Central memory CD8-positive, alpha-beta T cell (primary cell): ENCODE measurements at regions not wholly inside any gene's neighbourhood (a gene's known extent, or its start where the extent isn't known, plus 50 kb on each side); places are given as distances from the start of the nearest gene placed in this dataset.

Source experiments
- ATAC-seq: fragments of 150-1000 bp; cut with Tn5 transposase; replicated peaks from 2 replicates; pipeline ENCODE4 v1.10.0; 2022; ENCODE audit warnings: mild to moderate bottlenecking, moderate FRiP score, moderate number of reproducible peaks; ENCODE audit not compliant: poor library complexity, severe bottlenecking; ENCODE audit errors: extremely low read depth
- DNase-seq, 2 donors: peaks; one replicate each; pipeline ENCODE4 v3.0.0; 2021; ENCODE audit warnings: low spot score in 2 of 2
- H3K27ac Mint-ChIP-seq: one replicate; pipeline ENCODE4 v1.8.0; 2022; ENCODE audit warnings: low read depth, mild to moderate bottlenecking, moderate library complexity, mixed read lengths
- H3K27me3 Mint-ChIP-seq: one replicate; pipeline ENCODE4 v1.8.0; 2022; ENCODE audit warnings: mixed read lengths
- H3K36me3 Mint-ChIP-seq: one replicate; pipeline ENCODE4 v1.8.0; 2022; ENCODE audit warnings: mild to moderate bottlenecking, moderate library complexity, mixed read lengths; ENCODE audit not compliant: insufficient read depth
- H3K4me1 Mint-ChIP-seq: one replicate; pipeline ENCODE4 v1.8.0; 2022; ENCODE audit warnings: mixed read lengths
- H3K4me3 Mint-ChIP-seq: one replicate; pipeline ENCODE4 v1.8.0; 2022; ENCODE audit warnings: mild to moderate bottlenecking, moderate library complexity, mixed read lengths
- H3K9me3 Mint-ChIP-seq: one replicate; pipeline ENCODE4 v1.8.0; 2022; ENCODE audit warnings: mixed read lengths

DNA sequence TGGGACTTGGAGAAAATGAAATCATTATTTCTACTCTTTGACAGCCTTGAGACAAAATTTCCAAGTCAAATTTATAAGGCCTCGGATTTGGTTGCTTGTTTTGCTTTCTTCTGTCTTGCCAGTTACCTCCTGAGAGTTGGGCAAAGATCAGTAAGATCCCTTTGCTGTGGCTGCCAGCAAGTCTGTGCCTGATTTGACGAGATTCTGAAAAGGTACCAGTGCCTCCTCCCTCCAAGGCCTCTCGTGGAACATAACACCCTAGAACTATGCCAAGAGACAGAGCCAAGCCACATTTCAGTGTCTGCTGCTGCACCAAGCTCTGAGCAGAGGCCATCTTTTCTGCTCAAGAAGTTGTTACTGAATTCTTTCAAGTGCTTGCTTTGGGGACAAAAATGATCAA lies 61.0 kb downstream of the GTPBP8 start:
- no peaks in the 10 kb centered on the region for H3K9me3 Mint-ChIP-seq
- no peak overlapping the region for H3K4me3 Mint-ChIP-seq
- H3K36me3 Mint-ChIP-seq = peaks cover 2% of the 10 kb centered on the region
- no peaks in the 10 kb centered on the region for H3K27me3 Mint-ChIP-seq
- no peaks in the 10 kb centered on the region for H3K4me1 Mint-ChIP-seq
- H3K27ac Mint-ChIP-seq = no peak overlapping the region
- no peak for ATAC-seq
- no peak for DNase-seq

GRCh38 chr3:113053169-113053568 lies 62.4 kb downstream of the GTPBP8 start:
- Mint-ChIP-seq H3K9me3 (no peaks in the 10 kb centered on the region), H3K27me3 (no peaks in the 10 kb centered on the region), H3K4me1 (no peaks in the 10 kb centered on the region), H3K4me3 (no peak overlapping the region), H3K36me3 (peaks cover 2% of the 10 kb centered on the region), H3K27ac (no peak overlapping the region)
- no peak for ATAC-seq
- no peak for DNase-seq

DNA sequence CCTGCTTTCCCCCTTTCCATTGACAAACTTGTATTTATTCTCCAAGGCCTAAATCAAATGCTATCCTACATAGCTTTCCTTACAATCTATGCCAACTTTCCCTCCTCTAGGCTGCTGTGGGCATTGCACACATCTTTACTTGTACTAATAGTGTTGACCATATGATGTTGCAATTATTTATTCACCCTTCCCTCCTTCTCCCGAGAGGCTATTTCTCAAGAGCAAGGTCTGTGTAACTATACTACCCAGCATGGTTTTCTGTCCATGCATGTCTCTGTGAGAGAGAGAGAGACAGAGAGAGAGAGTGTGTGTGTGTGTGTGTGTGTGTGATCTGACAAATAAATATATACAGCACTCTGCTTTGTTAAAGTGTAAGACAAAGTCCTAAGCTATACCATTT lies 63.8 kb downstream of the GTPBP8 start:
- no peak for DNase-seq
- no peaks in the 10 kb centered on the region for H3K9me3 Mint-ChIP-seq
- no peak overlapping the region for H3K4me3 Mint-ChIP-seq
- H3K4me1 Mint-ChIP-seq = no peaks in the 10 kb centered on the region
- no peak overlapping the region for H3K27ac Mint-ChIP-seq
- H3K36me3 Mint-ChIP-seq = peaks cover 2% of the 10 kb centered on the region
- H3K27me3 Mint-ChIP-seq = no peaks in the 10 kb centered on the region
- no peak for ATAC-seq

- no peak overlapping the region for H3K27ac Mint-ChIP-seq
- H3K9me3 Mint-ChIP-seq = no peaks in the 10 kb centered on the region
Observed at GRCh38 chr3:113055201-113055600, 64.4 kb downstream of the GTPBP8 start.

DNA sequence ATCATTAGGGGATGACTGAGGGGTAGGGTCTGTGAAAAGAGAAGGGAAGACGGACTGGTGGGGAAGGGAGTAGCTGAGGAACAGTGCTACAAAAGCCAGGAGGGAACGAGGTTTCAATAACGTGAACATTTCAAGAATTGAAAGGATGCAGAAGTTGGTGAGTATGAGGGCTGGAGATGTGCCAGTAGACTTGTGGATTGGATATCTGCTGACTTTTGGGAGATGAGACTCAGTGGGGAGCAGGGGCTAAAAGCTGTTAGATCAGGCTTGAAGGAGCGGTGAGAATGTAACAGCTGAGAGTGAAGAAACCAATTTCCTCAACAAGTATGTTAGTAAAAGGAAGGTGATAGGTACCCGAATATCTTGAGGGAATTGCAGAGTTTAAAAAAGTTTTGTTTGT lies 65.2 kb downstream of the GTPBP8 start:
- Mint-ChIP-seq H3K4me3 (no peak overlapping the region), H3K9me3 (no peaks in the 10 kb centered on the region), H3K4me1 (no peaks in the 10 kb centered on the region), H3K27me3 (no peaks in the 10 kb centered on the region), H3K27ac (no peak overlapping the region), H3K36me3 (no peaks in the 10 kb centered on the region)
- ATAC-seq = no peak
- DNase-seq = no peak

More at GRCh38 chr3:113055201-113055600, 64.4 kb downstream of the GTPBP8 start:
- Mint-ChIP-seq H3K4me1 (no peaks in the 10 kb centered on the region), H3K4me3 (no peak overlapping the region), H3K27me3 (no peaks in the 10 kb centered on the region), H3K36me3 (peaks cover 2% of the 10 kb centered on the region)
- ATAC-seq (no peak), DNase-seq (no peak)

GRCh38 chr3:113057117-113057516 lies 66.3 kb downstream of the GTPBP8 start:
- no peaks in the 10 kb centered on the region for H3K36me3 Mint-ChIP-seq
- no peaks in the 10 kb centered on the region for H3K9me3 Mint-ChIP-seq
- DNase-seq (no peak), ATAC-seq (no peak)
- no peak overlapping the region for H3K4me3 Mint-ChIP-seq
- H3K27me3 Mint-ChIP-seq = no peaks in the 10 kb centered on the region
- no peaks in the 10 kb centered on the region for H3K4me1 Mint-ChIP-seq
- no peak overlapping the region for H3K27ac Mint-ChIP-seq

GRCh38 chr3:113058188-113058587 lies 67.4 kb downstream of the GTPBP8 start:
- H3K27ac Mint-ChIP-seq = no peak overlapping the region
- no peaks in the 10 kb centered on the region for H3K27me3 Mint-ChIP-seq

GRCh38 chr3:113062705-113063104 lies 71.9 kb downstream of the GTPBP8 start:
- ATAC-seq (no peak), DNase-seq (no peak)
- no peaks in the 10 kb centered on the region for H3K4me1 Mint-ChIP-seq
- H3K4me3 Mint-ChIP-seq = no peak overlapping the region
- no peaks in the 10 kb centered on the region for H3K9me3 Mint-ChIP-seq
- H3K27me3 Mint-ChIP-seq = no peaks in the 10 kb centered on the region
- H3K36me3 Mint-ChIP-seq = peaks cover 3% of the 10 kb centered on the region
- no peak overlapping the region for H3K27ac Mint-ChIP-seq

More at GRCh38 chr3:113058188-113058587, 67.4 kb downstream of the GTPBP8 start:
- Mint-ChIP-seq H3K9me3 (no peaks in the 10 kb centered on the region), H3K4me1 (no peaks in the 10 kb centered on the region), H3K36me3 (peaks cover 2% of the 10 kb centered on the region), H3K4me3 (no peak overlapping the region)
- no peak for ATAC-seq
- no peak for DNase-seq

GRCh38 chr3:113063126-113063894 lies 72.5 kb downstream of the GTPBP8 start:
- Mint-ChIP-seq H3K36me3 (peaks cover 3% of the 10 kb centered on the region), H3K27me3 (no peaks in the 10 kb centered on the region), H3K9me3 (no peaks in the 10 kb centered on the region), H3K4me1 (no peaks in the 10 kb centered on the region), H3K27ac (no peak overlapping the region), H3K4me3 (no peak overlapping the region)
- DNase-seq = no peak
- no peak for ATAC-seq

DNA sequence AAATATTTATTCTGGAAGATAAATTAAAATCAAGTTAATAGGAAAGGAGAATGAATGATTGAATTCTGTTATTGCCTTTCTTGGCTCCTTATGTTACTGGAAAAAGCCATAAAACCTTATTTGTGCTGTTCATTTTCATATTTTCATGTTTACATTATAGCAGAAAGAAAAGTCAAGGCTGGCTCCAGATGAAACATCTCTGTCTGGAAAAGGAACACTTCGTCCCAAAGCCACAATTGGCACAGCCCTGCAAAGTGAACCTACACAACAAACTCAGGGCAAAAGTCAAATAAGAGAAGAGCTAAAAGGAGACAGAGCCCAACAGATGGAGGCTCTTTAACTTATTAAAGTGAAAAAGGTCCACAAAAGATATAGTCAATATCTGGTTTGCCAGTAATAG lies 73.4 kb downstream of the GTPBP8 start:
- Mint-ChIP-seq H3K36me3 (peaks cover 3% of the 10 kb centered on the region), H3K27me3 (no peaks in the 10 kb centered on the region), H3K4me1 (no peaks in the 10 kb centered on the region), H3K4me3 (no peak overlapping the region), H3K27ac (no peak overlapping the region), H3K9me3 (no peaks in the 10 kb centered on the region)
- DNase-seq (no peak), ATAC-seq (no peak)

GRCh38 chr3:113065336-113065735 lies 74.6 kb downstream of the GTPBP8 start:
- DNase-seq (no peak), ATAC-seq (no peak)
- Mint-ChIP-seq H3K9me3 (no peaks in the 10 kb centered on the region), H3K27me3 (no peaks in the 10 kb centered on the region), H3K27ac (no peak overlapping the region), H3K4me3 (no peak overlapping the region), H3K36me3 (peaks cover 3% of the 10 kb centered on the region), H3K4me1 (no peaks in the 10 kb centered on the region)

DNA sequence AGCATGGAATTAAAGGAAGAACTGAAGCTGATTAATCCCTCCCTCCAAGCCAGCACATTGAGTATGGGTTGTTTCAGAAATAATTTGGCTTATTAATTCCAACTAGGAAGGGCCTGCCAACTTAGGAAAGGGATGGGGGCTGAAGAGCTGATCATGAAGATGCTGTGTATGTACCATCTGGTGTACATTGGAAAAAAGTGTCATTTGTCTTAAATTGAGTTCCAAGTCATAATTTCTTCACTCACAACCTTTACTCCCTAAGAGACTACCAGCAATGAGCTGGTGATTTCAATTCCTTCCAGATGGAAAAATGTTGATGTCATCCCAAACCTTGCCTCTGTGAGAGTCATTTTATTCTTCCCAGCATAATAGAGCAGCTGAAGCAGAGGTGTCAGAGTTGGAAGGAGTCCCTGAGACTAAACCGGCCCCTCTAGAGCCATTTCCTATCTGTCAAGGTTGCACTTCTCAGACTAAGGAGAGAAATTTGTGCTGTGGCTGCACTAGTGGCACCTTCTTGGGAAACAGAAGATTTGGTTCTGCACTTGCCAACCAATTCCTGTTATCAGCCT lies 79.4 kb downstream of the GTPBP8 start:
- DNase-seq (no peak), ATAC-seq (no peak)
- Mint-ChIP-seq H3K4me1 (no peaks in the 10 kb centered on the region), H3K9me3 (no peaks in the 10 kb centered on the region), H3K27me3 (no peaks in the 10 kb centered on the region), H3K4me3 (no peak overlapping the region), H3K27ac (no peak overlapping the region), H3K36me3 (peaks cover 2% of the 10 kb centered on the region)

GRCh38 chr3:113070681-113071113 lies 79.9 kb downstream of the GTPBP8 start:
- H3K27me3 Mint-ChIP-seq = no peaks in the 10 kb centered on the region

More at GRCh38 chr3:113070681-113071113, 79.9 kb downstream of the GTPBP8 start:
- no peak overlapping the region for H3K4me3 Mint-ChIP-seq
- DNase-seq (no peak), ATAC-seq (no peak)
- H3K4me1 Mint-ChIP-seq = no peaks in the 10 kb centered on the region
- H3K36me3 Mint-ChIP-seq = peaks cover 2% of the 10 kb centered on the region
- no peaks in the 10 kb centered on the region for H3K9me3 Mint-ChIP-seq
- no peak overlapping the region for H3K27ac Mint-ChIP-seq
